Stimulated activated naive CD4-positive, alpha-beta T cell (primary cell): ENCODE measurements at regions not wholly inside any gene's neighbourhood (a gene's known extent, or its start where the extent isn't known, plus 50 kb on each side); places are given as distances from the start of the nearest gene placed in this dataset.
"Not testable (repeated sequence)": the region's sequence is repeated elsewhere in the genome, so short reads cannot be mapped to it uniquely, and the experiment has no call there.

Experiments
- DNase-seq, 6 experiments: peaks; one replicate each; lab custom pipeline; 2025; lab: John Stamatoyannopoulos, UW

DNA sequence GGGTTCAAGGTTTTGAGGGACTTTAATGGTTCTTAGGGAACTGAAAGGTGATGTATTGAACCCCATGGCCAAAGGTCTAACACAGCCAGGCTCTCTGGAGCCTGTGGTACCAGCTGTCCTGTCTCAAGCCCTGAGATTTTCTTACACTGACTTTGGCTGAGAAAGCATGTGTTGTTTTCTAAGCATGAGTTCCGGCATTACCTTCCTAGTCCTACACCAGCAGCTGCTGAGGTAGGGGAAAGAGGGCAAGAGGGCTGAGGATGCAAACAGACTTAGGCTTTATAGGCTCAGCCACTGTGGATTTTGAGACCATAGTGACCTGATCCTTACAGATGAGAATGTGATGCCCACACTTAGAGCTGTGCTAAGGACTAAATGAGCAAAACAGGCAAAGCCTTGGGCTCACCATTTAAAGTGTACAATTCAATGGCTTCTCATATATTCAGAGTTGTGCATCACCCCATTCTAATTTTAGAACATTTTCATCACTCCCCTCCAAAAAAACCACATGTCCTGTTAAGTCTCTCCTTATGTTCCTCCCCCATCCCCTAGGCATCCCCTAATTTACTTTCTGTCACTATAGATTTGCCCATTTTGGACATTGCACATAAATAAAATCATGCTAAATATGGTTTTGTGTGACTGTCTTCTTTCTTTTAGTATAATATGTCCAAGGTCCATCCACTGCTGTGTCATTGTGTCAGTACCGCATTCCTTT is 99.7 kb upstream of the OTOS start:
- DNase-seq, result no peak

DNA sequence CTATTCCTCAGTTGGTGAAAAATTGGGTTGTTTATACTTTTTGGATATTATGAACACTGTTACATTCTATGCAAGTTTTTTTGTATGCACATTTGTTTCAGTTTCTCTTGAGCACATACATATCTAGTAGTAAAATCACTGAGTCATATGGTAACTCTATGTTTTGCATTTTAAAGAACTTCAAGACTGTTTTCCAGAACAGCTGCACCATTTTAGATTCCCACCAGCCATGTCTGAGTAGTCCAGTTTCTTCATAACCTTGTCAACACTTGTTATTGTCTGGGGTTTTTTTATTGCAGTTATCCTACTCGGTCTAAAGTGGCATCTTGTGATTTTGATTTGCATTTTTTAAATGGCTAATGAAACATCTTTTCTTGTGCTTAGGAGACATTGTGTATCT is 100.3 kb upstream of the OTOS start:
- DNase-seq, result no peak

DNA sequence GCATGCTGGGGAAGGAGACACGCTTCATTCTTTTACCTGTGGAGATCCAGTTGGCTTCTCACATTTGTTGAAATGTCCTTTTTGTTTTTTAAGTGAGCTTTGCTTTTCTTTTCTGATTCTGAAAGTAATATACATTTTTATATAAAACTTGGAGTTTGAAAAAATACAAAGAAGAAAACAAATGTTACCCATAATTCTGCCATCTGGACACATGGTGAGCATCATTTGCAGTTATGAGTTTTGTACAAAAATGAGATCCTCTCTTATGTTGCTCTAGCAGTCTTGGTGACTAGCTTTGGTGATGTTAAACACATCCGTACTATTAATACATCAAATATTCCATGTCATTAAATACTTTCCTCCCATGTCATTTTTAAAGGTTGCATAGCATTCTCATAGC is 101.1 kb upstream of the OTOS start:
- no peak for DNase-seq

GRCh38 chr2:240243049-240243448 is 102.6 kb upstream of the OTOS start:
- not testable (repeated sequence) for DNase-seq

- no peak for DNase-seq
These were observed 104.1 kb upstream of the OTOS start for GRCh38 chr2:240244543-240244942.

DNA sequence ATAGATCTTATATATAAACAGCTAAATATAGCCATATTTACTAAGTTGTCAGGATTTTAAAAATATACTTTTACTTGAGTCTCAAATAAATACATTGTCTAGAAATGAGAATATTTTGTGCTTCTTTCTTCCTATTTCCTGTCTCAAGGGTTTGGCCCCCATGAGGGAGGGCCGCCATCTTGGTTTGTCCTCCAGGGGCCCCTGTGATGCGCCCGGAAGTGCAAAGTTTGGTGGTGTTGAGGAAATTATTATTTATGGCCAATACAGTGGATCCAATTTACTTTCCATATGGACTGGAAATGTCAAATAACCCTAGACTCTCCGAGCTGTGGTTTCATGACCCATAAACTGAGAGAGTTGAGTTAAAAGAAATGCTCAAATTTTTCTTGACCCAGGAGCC is 104.7 kb upstream of the OTOS start:
- no peak for DNase-seq

DNA sequence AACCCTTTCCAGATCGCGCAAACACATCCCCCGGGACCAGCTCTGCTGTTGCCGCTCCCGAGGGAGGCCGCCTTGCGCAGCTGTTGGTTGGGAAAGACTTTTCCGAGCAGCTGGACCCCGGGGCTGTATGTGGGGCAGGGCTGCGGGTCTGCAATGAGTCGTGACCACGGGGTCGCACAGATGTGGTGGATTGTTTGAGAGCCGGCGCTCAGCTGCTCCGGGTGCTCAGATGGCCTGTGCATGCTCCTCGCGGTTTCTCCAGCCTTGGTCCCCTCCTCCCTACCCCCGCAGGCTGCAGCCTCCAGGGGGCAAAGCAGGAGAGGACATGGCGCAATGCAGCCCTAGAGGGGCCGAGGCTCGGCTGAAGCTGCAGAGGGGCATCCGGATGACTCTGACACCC is 105.2 kb upstream of the OTOS start:
- DNase-seq, result no peak

GRCh38 chr2:240246173-240246820 is 105.8 kb upstream of the OTOS start:
- DNase-seq, result no peak

GRCh38 chr2:240247241-240247867 is 106.9 kb upstream of the OTOS start:
- no peak for DNase-seq

DNA sequence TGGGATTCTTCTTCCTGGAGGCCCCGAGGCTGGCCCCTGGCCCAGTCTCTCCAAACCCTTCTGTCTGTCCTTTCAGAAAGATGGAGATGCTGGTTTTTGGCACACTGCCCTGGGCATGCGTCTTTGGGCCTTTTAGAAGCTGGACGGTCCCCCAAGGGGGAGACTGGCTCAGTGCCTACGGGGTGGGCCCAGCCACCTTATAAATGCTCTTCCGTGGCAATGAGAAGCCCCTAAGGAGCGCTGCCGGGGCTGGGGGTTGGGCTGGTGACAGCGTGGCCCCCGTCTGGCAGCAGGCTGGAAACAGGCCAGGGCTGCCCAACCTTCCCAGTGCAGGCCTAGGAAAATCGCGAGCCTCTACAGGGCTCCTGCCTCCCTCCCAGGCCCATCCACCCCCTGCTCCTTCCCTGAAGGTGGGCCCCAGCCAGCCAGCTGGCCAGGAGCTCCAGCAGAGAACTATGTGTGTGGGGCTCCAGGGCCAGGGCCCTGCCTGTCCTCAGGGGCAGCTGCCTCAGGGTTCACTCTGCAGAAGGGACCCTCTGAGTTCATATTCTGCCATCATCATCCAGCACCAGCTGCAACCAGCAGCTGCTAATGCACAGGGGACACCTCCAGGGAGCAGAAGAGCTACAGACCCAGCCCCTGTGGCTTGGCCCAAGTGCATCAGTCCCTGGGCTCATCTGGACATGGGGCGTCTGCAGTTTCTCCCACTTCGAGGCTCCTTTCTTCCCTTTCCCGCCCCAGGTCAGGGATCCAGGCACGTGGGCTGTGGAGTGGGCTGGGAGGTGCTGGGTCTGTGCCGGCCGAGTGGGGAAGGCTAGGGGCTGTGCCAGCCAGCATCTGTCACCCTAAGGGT is 107.6 kb upstream of the OTOS start:
- no peak for DNase-seq

DNA sequence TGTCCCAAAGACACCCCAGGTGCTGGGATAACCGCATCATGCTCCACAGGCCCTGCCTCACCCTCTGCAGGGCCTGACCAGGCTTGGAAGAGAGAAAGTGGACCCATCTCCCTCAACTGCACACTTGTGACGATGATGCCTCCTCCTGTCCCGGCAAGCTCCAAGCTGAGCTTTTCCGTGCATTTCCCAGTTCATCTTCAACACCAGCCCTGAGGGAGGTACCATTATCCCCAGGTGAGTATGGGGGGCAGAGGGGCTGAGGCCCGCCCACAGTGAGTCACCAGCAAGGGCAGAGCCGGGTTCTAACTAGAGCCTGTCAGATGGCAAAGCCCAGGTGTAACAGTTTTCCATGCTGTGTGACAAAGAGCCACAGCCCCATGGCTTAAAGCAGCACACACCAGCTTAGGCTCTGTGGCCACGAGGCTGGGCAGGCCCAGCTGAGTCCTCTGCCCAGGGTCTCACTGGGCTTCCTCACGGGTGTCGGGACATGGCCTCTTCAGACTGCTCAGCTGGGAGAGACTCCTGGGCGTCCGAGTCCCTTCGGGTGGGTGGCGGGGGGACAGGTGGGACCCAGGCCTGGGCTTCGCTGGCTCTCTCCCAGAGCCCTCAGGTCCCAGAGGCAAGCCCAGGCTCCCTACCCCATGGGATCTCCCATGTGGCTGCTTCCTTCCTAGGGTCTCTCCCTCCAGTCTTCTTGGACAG is 108.4 kb upstream of the OTOS start:
- no peak for DNase-seq

- DNase-seq, result no peak
These were observed 109.1 kb upstream of the OTOS start for GRCh38 chr2:240249423-240250149.

DNA sequence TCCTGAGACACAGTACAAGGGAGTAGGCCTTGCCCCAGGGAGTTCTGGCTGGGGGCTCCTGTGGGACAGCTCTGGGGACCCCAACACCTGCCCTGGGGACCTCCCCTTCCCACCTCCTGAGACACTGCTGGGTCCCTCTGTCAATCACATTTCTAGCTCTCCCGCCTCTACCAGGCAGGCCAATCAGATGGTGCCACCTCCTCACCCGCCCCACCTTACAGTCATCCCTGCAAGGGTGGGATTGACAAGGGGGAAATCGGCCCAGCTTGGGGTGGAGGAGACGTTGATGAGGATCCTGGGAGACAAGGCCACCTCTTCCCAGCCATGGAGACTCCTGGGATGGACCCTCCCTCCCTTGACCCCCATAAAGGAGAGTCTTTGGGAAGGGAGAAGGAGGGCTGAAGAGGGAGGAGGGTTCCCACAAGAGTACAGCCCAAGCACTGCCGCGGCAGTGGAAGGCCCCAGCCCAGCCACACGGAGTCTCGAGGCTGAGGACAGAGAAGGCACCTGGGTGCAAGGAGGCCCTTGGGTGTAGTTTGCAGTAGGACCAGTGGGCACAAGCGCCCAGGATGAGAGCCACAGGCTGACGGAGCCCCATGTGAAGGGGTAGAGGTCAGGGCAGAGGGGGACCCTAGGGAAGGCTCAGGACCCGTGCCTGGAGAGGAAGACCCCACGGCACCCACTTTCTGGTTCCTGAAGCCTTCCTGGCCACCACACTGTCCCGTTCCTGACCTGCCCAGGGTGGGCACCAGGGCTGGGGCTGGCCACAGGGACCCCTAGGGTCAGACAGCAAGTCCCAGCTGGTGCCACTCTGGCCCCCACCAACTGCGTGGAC is 109.9 kb upstream of the OTOS start:
- DNase-seq, result no peak

DNA sequence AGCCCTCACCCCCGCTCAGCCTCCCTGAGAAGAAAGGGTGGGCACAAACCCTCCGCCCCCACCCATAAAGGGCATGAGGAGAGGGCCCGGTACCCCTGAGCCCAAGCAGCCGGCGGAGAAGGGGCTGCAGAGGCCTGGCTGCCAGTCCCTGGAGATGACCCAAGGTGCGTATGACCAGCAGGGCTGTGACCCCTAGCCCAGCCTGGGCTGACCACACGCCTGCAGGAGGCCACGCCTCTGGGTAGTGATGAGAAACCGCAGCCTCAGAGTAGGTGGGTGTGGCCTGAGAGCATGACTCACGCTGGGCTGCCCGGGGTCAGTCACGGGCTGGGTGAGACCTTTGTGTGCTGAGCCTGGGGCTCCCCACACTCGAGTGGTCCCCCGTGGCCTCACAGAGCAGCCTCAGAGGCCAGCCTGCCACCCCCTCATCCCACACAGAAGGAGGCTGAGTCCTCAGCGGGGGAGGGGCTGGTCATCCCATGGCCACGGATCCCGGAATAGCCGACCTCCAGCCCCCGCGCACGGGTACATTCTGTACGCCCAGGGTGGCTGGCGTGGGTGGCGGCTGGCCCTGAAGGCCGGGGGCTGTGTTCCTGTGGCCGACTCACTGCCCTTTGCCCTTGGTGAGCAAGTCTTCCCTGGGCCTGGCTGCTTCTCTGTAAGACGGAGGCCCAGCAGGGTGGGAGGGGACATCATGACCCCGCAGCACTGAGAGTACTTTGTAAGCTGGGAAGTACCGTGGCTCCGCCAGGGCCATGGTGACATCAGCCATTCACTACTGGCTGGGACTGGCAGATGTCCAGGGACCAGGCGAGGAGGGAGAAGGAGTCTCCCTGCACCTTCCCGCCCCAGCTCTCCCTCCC is 110.8 kb upstream of the OTOS start:
- DNase-seq, result no peak

DNA sequence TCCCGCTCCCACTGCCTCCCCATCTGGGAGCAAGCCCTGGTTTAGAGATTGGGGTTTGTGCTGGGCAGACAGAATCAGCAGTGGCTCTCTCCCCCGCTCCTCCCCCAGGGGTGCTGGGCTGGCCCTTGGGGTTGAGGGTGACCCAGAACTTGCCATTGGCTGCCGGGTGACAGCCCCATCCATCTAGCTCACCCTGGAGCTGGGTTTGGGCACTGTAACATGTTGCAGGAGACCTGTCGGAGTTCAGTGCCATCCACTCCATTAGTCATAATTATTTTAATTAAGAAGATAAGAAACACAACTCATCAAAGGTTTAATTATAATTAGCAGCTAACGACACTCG is 111.4 kb upstream of the OTOS start:
- DNase-seq, result no peak

DNA sequence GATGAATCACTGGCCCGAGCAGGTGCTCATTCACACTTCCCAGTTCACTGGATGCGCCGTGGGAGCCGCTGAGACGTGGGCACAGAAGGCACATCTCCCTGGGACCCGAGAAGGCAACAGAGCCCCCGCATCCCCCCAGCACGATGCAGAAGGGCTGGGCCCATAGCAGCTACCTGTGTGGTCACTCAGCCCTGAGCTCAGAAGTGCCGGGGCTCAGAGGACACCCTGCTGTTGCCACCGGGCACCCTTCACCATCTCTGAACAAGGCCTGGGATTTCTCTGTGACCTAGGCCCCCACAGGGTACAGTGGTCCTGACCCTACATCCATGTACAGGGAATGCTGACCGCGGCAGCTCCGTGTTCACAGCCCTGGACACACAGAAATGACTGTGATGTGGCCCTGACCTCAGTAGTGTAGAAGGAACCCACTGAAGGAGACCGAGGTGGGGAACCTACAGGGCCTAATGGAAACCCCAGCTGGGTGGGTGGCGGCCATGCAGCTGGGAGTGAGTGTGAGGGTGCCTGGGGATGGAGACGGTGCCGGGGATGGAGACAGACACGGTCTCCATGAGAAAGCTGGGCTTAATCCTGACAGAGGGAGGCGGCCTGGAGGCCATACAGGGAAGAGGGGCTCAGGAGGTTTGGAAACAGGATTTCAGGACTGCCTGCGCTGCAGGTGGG is 111.9 kb upstream of the OTOS start:
- no peak for DNase-seq

DNA sequence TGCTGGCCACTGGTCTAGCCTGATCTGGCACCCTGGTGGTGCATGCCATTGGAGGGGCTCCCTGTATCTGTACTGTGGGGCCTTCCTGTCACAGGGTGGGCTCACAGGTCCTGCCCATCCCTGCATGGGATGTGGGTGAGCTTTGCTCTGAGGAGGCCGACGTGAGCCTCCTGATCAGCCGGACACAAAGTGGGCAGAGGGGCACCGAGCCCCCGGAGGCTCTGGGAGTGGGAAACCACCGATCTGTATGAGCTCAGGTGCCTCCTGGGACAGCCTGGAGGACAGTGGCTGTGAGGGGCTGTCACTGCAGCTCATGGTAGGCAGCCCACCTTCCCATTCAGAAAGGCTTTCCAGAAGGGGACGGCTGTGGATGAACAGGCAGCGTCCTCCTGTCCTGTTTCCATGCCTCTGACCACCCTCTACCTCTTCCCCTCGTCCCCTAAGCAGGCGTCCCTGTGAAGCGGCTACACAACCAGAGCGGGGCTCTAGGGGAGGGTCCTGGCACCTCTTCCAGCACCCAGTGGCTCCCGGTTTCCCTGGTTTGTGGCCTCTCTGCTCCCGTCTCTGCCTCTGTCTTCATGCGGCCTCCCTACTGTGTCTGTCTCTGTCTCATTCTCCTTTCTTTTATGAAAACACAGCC is 112.5 kb upstream of the OTOS start:
- no peak for DNase-seq

- no peak for DNase-seq
These were observed 113.2 kb upstream of the OTOS start for GRCh38 chr2:240253583-240254145.
